GM04504 (cell line): ENCODE measurements at regions not wholly inside any gene's neighbourhood (a gene's known extent, or its start where the extent isn't known, plus 50 kb on each side); places are given as distances from the start of the nearest gene placed in this dataset.

Experiments used
- DNase-seq: peaks from one replicate; pipeline ENCODE4 v3.0.0-alpha.2; 2012; ENCODE audit warnings: low read depth

DNA sequence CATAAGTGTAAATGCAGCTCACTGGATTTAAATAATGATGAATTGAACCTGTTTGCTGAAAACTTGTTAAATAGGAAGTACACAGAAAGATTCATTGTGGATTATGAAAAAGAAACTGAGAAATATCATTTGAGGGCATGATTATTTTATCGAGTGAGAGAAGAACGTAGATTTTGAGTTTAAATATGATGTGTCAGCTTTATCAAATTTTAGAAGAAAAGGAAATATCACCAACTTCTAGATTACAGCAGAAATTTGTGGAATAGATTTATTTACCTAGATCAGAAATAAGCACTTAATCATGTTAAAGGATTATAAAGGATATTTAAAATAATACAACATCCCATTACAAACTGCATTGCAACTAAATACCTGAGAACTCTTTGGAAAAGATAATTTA, 315.5 kb downstream of the ZPLD1 start:
- no peak for DNase-seq

GRCh38 chr3:102753901-102754300, 319.1 kb downstream of the ZPLD1 start:
- no peak for DNase-seq

DNA sequence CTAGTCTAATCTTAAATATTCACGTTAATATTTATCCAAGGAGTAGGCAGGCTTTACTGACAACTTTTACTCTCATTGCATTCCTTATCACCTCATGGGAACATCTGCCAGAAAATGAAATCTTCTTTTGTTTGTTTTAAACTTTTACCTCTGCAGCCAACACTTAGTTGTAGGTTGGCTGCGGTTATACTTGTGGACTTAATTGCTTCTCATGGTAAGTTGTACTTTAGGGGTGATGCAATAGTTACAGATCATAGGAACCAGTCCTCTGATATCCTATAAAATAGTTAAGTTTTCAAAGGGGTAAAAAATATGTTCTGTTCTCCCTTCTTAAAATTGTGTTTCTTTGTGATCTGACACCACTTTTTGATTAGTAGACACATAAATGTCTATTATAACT, 321.9 kb downstream of the ZPLD1 start:
- no peak for DNase-seq

GRCh38 chr3:102757950-102758349, 323.1 kb downstream of the ZPLD1 start:
- DNase-seq: no peak

GRCh38 chr3:102761766-102762165, 327.0 kb downstream of the ZPLD1 start:
- DNase-seq: no peak

GRCh38 chr3:102790747-102791325, 356.0 kb downstream of the ZPLD1 start:
- DNase-seq: peak; percentile 45

DNA sequence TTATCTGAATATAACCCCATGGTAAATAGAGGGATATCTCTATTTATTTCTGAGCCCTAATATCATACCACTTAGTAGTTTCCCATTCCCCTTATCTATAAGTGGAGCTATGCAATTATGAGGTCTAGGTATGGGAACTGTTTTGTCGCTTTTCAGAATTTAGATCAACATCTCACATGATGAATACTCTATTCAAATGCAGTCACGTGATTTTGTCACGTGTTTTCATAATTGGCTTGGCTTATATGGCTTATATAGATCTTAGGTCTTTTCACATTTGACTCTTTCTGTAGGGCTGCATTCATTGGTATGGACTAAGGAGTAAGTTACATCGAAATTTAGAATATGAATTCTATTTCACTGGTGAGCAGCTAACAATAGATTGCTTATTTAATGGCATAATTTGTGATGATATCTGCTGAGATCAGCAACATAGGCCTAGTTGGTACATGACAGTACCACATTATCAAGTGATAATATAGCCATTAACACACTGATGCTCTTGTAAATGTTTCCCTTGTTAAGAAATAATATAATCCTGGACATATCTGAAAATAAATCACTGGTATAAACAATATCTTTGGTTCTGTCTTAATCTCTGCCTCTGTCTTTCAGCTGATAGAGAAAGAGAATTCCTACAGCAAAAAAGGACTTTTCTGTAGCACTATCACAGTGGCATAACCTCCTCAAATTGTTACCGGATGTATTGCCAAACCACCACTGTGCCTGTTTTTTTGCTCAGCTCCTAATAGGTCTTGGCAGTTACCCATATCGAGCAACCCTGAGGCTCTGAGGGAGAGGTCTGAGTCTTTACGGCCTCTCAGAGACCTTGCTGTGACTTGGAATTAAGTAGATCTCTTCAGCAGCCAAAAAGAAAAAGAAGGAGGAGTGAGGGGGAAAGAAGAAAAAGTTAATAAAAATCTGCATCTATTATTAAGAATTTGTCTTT, 357.1 kb downstream of the ZPLD1 start:
- DNase-seq: peak; percentile 46

GRCh38 chr3:102796804-102797203, 362.0 kb downstream of the ZPLD1 start:
- no peak for DNase-seq

GRCh38 chr3:102802819-102803420, 368.1 kb downstream of the ZPLD1 start:
- DNase-seq: no peak

GRCh38 chr3:102810937-102811336, 376.1 kb downstream of the ZPLD1 start:
- no peak for DNase-seq

- DNase-seq: no peak
Observed at GRCh38 chr3:102826636-102827035, 391.8 kb downstream of the ZPLD1 start.

GRCh38 chr3:102827386-102827785, 392.6 kb downstream of the ZPLD1 start:
- DNase-seq: no peak

GRCh38 chr3:102830415-102830814, 395.6 kb downstream of the ZPLD1 start:
- no peak for DNase-seq

DNA sequence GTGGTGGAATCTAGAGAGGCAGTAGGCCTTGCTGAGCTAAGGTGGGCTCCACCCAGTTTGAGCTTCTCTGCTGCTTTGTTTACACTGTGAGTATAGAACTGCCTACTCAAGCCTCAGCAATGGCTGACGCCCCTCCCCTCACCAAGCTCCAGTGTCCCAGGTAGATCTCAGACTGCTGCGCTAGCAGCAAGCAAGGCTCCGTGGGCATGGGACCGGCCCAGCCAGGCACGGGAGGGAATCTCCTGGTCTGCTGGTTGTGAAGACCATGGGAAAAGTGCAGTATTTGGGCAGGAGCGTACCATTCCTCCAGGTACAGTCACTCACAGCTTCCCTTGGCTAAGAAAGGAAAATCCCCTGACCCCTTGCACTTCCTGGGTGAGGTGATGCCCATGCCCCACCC, 407.1 kb downstream of the ZPLD1 start:
- no peak for DNase-seq

DNA sequence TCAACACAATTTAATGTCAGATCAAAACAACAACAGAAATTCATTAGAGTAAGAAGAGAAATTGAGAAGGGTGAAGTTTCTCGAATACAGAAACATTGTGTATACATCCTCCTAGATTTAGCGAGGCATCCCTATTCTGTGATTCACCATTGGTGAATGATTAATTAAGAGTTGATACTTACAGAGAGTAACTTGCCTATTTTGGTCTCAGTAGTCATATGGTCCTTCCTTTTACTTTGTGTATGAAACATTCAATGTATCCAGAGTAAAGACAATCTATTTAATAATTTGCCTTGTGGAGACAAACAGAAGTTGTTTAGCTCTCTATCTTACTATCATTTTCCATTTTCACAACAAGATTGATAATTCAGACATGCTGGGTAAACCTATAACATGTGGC, 432.0 kb downstream of the ZPLD1 start:
- DNase-seq: no peak

GRCh38 chr3:102883515-102883914, 448.7 kb downstream of the ZPLD1 start:
- DNase-seq: no peak

GRCh38 chr3:102885289-102885688, 450.5 kb downstream of the ZPLD1 start:
- DNase-seq: no peak

GRCh38 chr3:102887431-102887830, 452.6 kb downstream of the ZPLD1 start:
- DNase-seq: no peak

- no peak for DNase-seq
Observed at GRCh38 chr3:102896851-102897621, 462.2 kb downstream of the ZPLD1 start.

DNA sequence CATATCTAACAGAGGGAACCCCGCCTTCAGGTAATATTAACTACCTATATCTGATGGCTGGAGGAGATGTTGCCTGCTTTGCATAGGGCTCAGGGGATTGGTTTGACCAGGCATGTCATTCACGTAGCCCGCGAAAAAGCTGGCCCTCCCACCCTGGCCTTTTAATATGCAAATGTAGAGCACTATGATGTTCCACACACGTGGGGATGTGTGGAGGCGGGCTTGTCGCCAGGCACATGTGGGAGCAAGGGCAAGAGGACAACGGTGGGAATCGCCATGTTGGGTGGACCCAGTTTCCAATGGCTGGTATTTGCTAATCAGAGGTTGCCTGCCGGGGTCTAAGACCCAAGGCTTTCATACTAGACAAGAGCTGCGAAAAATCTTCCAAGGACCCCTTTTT, 469.8 kb downstream of the ZPLD1 start:
- no peak for DNase-seq

DNA sequence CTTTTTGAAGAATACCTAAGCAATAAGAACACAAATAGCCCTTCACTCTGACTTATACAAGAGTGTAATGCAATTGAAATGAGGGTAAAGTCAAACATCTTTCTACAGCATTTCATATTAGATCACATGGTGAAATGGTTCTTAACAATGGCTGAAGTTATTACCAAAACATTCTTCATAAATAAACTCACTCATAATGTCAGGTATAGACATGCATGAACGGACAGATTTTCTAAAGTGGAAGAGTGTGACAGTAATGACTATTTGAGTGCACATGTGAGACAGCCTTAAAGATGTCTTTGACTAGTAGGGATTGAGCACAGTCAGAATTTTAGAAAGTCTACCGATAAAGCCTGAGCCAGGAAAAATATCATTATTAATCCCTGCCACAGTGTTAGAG, 471.0 kb downstream of the ZPLD1 start:
- no peak for DNase-seq

DNA sequence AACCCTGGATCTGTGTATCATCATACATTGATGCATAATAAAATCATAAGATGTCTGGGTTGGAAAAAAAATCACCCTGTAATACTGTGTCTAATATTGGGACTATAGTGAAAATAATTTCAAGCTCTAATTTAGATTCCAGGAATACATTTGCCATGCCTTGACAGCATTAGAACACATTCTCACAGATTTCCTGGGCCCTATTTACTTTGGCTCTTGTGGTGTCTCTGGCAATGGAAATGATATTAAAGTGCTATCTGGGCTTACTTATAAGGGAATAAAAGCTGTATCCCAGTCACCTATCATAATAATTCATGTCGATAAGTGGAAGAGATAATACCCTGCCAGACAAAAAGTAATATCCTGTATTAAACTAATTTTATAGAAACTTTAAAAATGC, 472.0 kb downstream of the ZPLD1 start:
- DNase-seq: no peak
